IMR-90 (cell line): ENCODE measurements at regions not wholly inside any gene's neighbourhood (a gene's known extent, or its start where the extent isn't known, plus 50 kb on each side); places are given as distances from the start of the nearest gene placed in this dataset.
A peak's percentile ranks its signal among the peaks of the same experiment; 100 is the strongest.

Source experiments
- ATAC-seq: fragments of 200-7000 bp; cut with Tn5 transposase; 2 replicates; pipeline ENCODE4 v1.9.1; 2020; ENCODE audit warnings: low read depth, mild to moderate bottlenecking, moderate library complexity
- BruUV-seq: library from RNA; stranded (reverse); fragments of 400-500 nt; replicated peaks from 2 replicates; lab custom pipeline; 2021; lab: Mats Ljungman, UMichigan
- CTCF ChIA-PET: fragments of 300-600 bp; formaldehyde crosslinking; extraction: SDS; loops from one replicate; lab custom pipeline; 2021; ENCODE audit warnings: antibody characterized with exemption; lab: Yijun Ruan, JAX
- POLR2A ChIA-PET: fragments of 300-600 bp; sonication (Branson Sonifier 250); formaldehyde crosslinking; loops from one replicate; lab custom pipeline; 2022; ENCODE audit warnings: antibody characterized with exemption; ENCODE audit not compliant: unreplicated experiment; lab: Charles Lee
- DNase-seq: peaks from one replicate; pipeline ENCODE4 v3.0.0; 2013
- H2AFZ ChIP-seq: replicated peaks from 2 replicates; pipeline ENCODE3; 2013; ENCODE audit warnings: low read length, mild to moderate bottlenecking; ENCODE audit not compliant: poor library complexity
- H2AK5ac ChIP-seq: 2 replicates; pipeline ENCODE4 v1.6.1; 2013; ENCODE audit warnings: low read depth, low read length, inconsistent platforms
- H2AK9ac ChIP-seq: replicated peaks from 2 replicates; pipeline ENCODE3; 2013; ENCODE audit warnings: mild to moderate bottlenecking, low read depth, low read length, moderate library complexity; ENCODE audit not compliant: poor library complexity
- H2BK120ac ChIP-seq: 2 replicates; pipeline ENCODE4 v1.6.1; 2013; ENCODE audit warnings: low read depth, low read length, inconsistent platforms
- H2BK15ac ChIP-seq: 3 replicates; pipeline ENCODE4 v1.6.1; 2013; ENCODE audit warnings: low read depth, low read length, inconsistent platforms
- H2BK20ac ChIP-seq: 2 replicates; pipeline ENCODE4 v1.6.1; 2013; ENCODE audit warnings: low read depth, mild to moderate bottlenecking, inconsistent platforms, low read length, moderate library complexity
- H2BK5ac ChIP-seq: 2 replicates; pipeline ENCODE4 v1.6.1; 2013; ENCODE audit warnings: mild to moderate bottlenecking, low read depth, low read length, inconsistent platforms; ENCODE audit not compliant: poor library complexity, severe bottlenecking
- H3K14ac ChIP-seq: replicated peaks from 2 replicates; pipeline ENCODE4 v1.6.1; 2013; ENCODE audit warnings: low read depth, low read length, inconsistent platforms
- H3K18ac ChIP-seq: 2 replicates; pipeline ENCODE4 v1.6.1; 2013; ENCODE audit warnings: low read depth, low read length, control low read depth
- H3K23ac ChIP-seq: 2 replicates; pipeline ENCODE4 v1.6.1; 2013; ENCODE audit warnings: low read depth, low read length, inconsistent platforms
- H3K27ac ChIP-seq: 2 replicates; pipeline ENCODE4 v1.5.1; 2013; ENCODE audit warnings: mild to moderate bottlenecking, control low read depth, low read length; ENCODE audit not compliant: insufficient read depth
- H3K27me3 ChIP-seq: 2 replicates; pipeline ENCODE4 v1.6.1; 2013; ENCODE audit warnings: low read length; ENCODE audit not compliant: control insufficient read depth, insufficient read depth
- H3K36me3 ChIP-seq: 2 replicates; pipeline ENCODE4 v1.6.1; 2013; ENCODE audit warnings: low read length, mixed read lengths; ENCODE audit not compliant: control insufficient read depth, insufficient read depth
- H3K4ac ChIP-seq: 2 replicates; pipeline ENCODE4 v1.6.1; 2013; ENCODE audit warnings: low read depth, low read length, inconsistent platforms
- H3K4me1 ChIP-seq: 2 replicates; pipeline ENCODE4 v1.6.1; 2013; ENCODE audit warnings: low read length, mixed read lengths; ENCODE audit not compliant: control insufficient read depth, insufficient read depth
- H3K4me2 ChIP-seq: 2 replicates; pipeline ENCODE4 v1.6.1; 2013; ENCODE audit warnings: low read depth, mild to moderate bottlenecking, control low read depth, low read length, moderate library complexity
- H3K4me3 ChIP-seq: 2 replicates; pipeline ENCODE4 v1.5.1; 2013; ENCODE audit warnings: low read depth, mild to moderate bottlenecking, control low read depth, low read length, moderate library complexity; ENCODE audit not compliant: insufficient read depth
- H3K56ac ChIP-seq: 2 replicates; pipeline ENCODE4 v1.6.1; 2013; ENCODE audit warnings: low read length, inconsistent platforms; ENCODE audit not compliant: insufficient read depth; ENCODE audit errors: extremely low read depth
- H3K79me1 ChIP-seq, 2 experiments: 2 replicates each; pipeline ENCODE4 v1.6.1; 2013; ENCODE audit warnings: low read length in 2 of 2, inconsistent platforms in 1 of 2, low read depth in 1 of 2
- H3K9ac ChIP-seq: 2 replicates; pipeline ENCODE4 v1.6.1; 2013; ENCODE audit warnings: low read depth, low read length, control low read depth
- H3K9me1 ChIP-seq: 2 replicates; pipeline ENCODE4 v1.6.1; 2013; ENCODE audit warnings: low read length, inconsistent platforms; ENCODE audit not compliant: insufficient read depth
- H3K9me3 ChIP-seq: 2 replicates; pipeline ENCODE4 v1.6.1; 2013; ENCODE audit warnings: low read length; ENCODE audit not compliant: control insufficient read depth, insufficient read depth
- H4K20me1 ChIP-seq: 2 replicates; pipeline ENCODE4 v1.6.1; 2013; ENCODE audit warnings: low read length, inconsistent platforms; ENCODE audit not compliant: insufficient read depth
- H4K5ac ChIP-seq: 2 replicates; pipeline ENCODE4 v1.6.1; 2013; ENCODE audit warnings: mild to moderate bottlenecking, low read depth, low read length, control low read depth
- H4K8ac ChIP-seq, 2 experiments: 2 replicates each; pipeline ENCODE4 v1.6.1; 2013; ENCODE audit warnings: low read depth in 2 of 2, low read length in 2 of 2, control low read depth in 1 of 2, inconsistent platforms in 1 of 2
- H4K91ac ChIP-seq: 2 replicates; pipeline ENCODE4 v1.6.1; 2013; ENCODE audit warnings: low read depth, low read length, inconsistent platforms; ENCODE audit not compliant: insufficient read depth
- BHLHE40 ChIP-seq: fragments of 150-350 bp; IDR thresholded peaks from 2 replicates; pipeline ENCODE4 v1.6.1; 2016; ENCODE audit warnings: mild to moderate bottlenecking, low read depth, low read length
- CEBPB ChIP-seq: IDR thresholded peaks from 2 replicates; pipeline ENCODE4 v1.6.1; 2012; ENCODE audit warnings: low read depth, low read length, improper control_type of control experiment
- CHD1 ChIP-seq: IDR thresholded peaks from 2 replicates; pipeline ENCODE4 v1.6.1; 2012; ENCODE audit warnings: low read depth, low read length, improper control_type of control experiment
- CTCF ChIP-seq: conservative IDR thresholded peaks from 2 replicates; pipeline ENCODE4 v1.5.1; 2012; ENCODE audit warnings: mild to moderate bottlenecking, low read depth, low read length, improper control_type of control experiment
- ELK1 ChIP-seq: fragments of 150-350 bp; IDR thresholded peaks from 2 replicates; pipeline ENCODE4 v1.6.1; 2016; ENCODE audit warnings: low read depth, mild to moderate bottlenecking, low read length, moderate library complexity, borderline replicate concordance
- FOS ChIP-seq: fragments of 150-350 bp; IDR thresholded peaks from 2 replicates; pipeline ENCODE4 v1.6.1; 2016; ENCODE audit warnings: low read depth, low read length
- MAFK ChIP-seq: IDR thresholded peaks from 2 replicates; pipeline ENCODE4 v1.6.1; 2012; ENCODE audit warnings: low read depth, low read length, improper control_type of control experiment
- MAZ ChIP-seq: IDR thresholded peaks from 2 replicates; pipeline ENCODE4 v1.6.1; 2012; ENCODE audit warnings: low read depth, mild to moderate bottlenecking, low read length, improper control_type of control experiment, moderate library complexity, borderline replicate concordance
- MXI1 ChIP-seq: IDR thresholded peaks from 2 replicates; pipeline ENCODE4 v1.6.1; 2012; ENCODE audit warnings: low read depth, mild to moderate bottlenecking, low read length, moderate library complexity, borderline replicate concordance
- NFE2L2 ChIP-seq: fragments of 150-350 bp; IDR thresholded peaks from 2 replicates; pipeline ENCODE4 v1.6.1; 2016; ENCODE audit warnings: low read depth, mild to moderate bottlenecking, low read length
- POLR2A ChIP-seq: IDR thresholded peaks from 2 replicates; pipeline ENCODE4 v1.6.1; 2012; ENCODE audit warnings: mild to moderate bottlenecking, low read depth, low read length
- RAD21 ChIP-seq: IDR thresholded peaks from 2 replicates; pipeline ENCODE4 v1.6.1; 2012; ENCODE audit warnings: low read length, improper control_type of control experiment
- RCOR1 ChIP-seq: IDR thresholded peaks from 2 replicates; pipeline ENCODE4 v1.6.1; 2012; ENCODE audit warnings: mild to moderate bottlenecking, low read length, improper control_type of control experiment; ENCODE audit not compliant: insufficient replicate concordance
- RFX5 ChIP-seq: IDR thresholded peaks from 2 replicates; pipeline ENCODE4 v1.8.0; 2012; ENCODE audit warnings: low read depth, mild to moderate bottlenecking, low read length, moderate library complexity
- SMC3 ChIP-seq: fragments of 150-350 bp; IDR thresholded peaks from 2 replicates; pipeline ENCODE4 v1.6.1; 2016; ENCODE audit warnings: low read depth, mild to moderate bottlenecking, antibody characterized with exemption, low read length, moderate library complexity
- USF2 ChIP-seq: fragments of 150-350 bp; IDR thresholded peaks from 2 replicates; pipeline ENCODE4 v1.6.1; 2017; ENCODE audit warnings: mild to moderate bottlenecking, antibody characterized with exemption, low read length, low read depth
- WGBS, 2 experiments: methylation state at CpG; one replicate each; pipeline versions ENCODE4 v1.1.5 to v1.1.7; 2013; ENCODE audit warnings: missing lambda C conversion rate in 2 of 2; ENCODE audit not compliant: insufficient read length in 1 of 2; ENCODE audit errors: extremely low coverage in 2 of 2; 5-methylcytosine and 5-hydroxymethylcytosine counted together
- dilution Hi-C: fragments of 300-500 bp; cut with HindIII; formaldehyde crosslinking; loops from one replicate; pipeline ENCODE4 v1.14.3; 2018; ENCODE audit warnings: low sequenced_read_pairs; ENCODE audit not compliant: unreplicated experiment
- in situ Hi-C: fragments of 300-500 bp; cut with MboI; formaldehyde crosslinking; loops from 3 replicates; pipeline ENCODE4 v1.14.3; 2019; ENCODE audit warnings: low sequenced_read_pairs, inconsistent platforms, mixed read lengths
- intact Hi-C: fragments of 100-400 bp; cut with micrococcal nuclease; formaldehyde crosslinking; loops from 2 replicates; pipeline ENCODE4 v1.10.0; 2022

GRCh38 chr7:130823060-130823459 lies 89.1 kb upstream of the KLF14 start:
- H2BK20ac ChIP-seq, result no peak overlapping the region
- dilution Hi-C loops (no loop called here), intact Hi-C loops (no loop called here), in situ Hi-C loops (no loop called here)
- H3K27me3 ChIP-seq, result no peaks in the 10 kb centered on the region
- 88% methylated on average over 1 of the region's 2 CpGs; no CpG with 5 or more reads in 1 of the 2 experiments for WGBS, 2 experiments
- no peak overlapping the region for H4K8ac ChIP-seq
- ChIA-PET POLR2A (no interaction called here), CTCF (no interaction called here)
- no peak overlapping the region for H4K5ac ChIP-seq
- H2BK15ac ChIP-seq, result no peak overlapping the region
- H2AK9ac ChIP-seq, result no peak overlapping the region
- ATAC-seq (no peak), DNase-seq (no peak)
- no peaks in the 10 kb centered on the region for H3K36me3 ChIP-seq
- no peak overlapping the region for H3K4ac ChIP-seq
- H3K9me1 ChIP-seq, result no peaks in the 10 kb centered on the region
- H2BK120ac ChIP-seq, result no peak overlapping the region
- no peak overlapping the region for H3K4me2 ChIP-seq
- TF ChIP-seq MAFK (no peak), NFE2L2 (no peak), BHLHE40 (no peak), MAZ (no peak), FOS (no peak), RAD21 (no peak), ELK1 (no peak), POLR2A (no peak), SMC3 (no peak), CEBPB (no peak), RFX5 (no peak), CTCF (no peak), CHD1 (no peak), USF2 (no peak), MXI1 (no peak), RCOR1 (no peak)
- H3K27ac ChIP-seq, result no peak overlapping the region
- no peak overlapping the region for H4K91ac ChIP-seq
- H2AK5ac ChIP-seq, result no peak overlapping the region
- H3K9ac ChIP-seq, result no peak overlapping the region
- no peaks in the 10 kb centered on the region for H4K20me1 ChIP-seq
- no peak overlapping the region for H3K4me3 ChIP-seq
- H3K4me1 ChIP-seq, result no peaks in the 10 kb centered on the region
- no TSS peak for BruUV-seq
- H3K14ac ChIP-seq, result 0 out of 2 replicates have a peak overlapping the region, but pooled peaks have one; percentile 45
- H3K9me3 ChIP-seq, result peaks cover 3% of the 10 kb centered on the region; the same call in 1 of the 2 replicates
- H2BK5ac ChIP-seq, result no peak overlapping the region
- H3K23ac ChIP-seq, result no peak overlapping the region
- no peak overlapping the region for H3K56ac ChIP-seq
- no peak overlapping the region for H3K18ac ChIP-seq
- H3K79me1 ChIP-seq, result no peaks in the 10 kb centered on the region
- peak overlapping the region; percentile 52 for H2AFZ ChIP-seq
